Left lung (tissue), 4 donors: ENCODE measurements at regions not wholly inside any gene's neighbourhood (a gene's known extent, or its start where the extent isn't known, plus 50 kb on each side); places are given as distances from the start of the nearest gene placed in this dataset.
A peak's percentile ranks its signal among the peaks of the same experiment; 100 is the strongest.

Experiments
- ATAC-seq: fragments of 200-7000 bp; cut with Tn5 transposase; one replicate; pipeline ENCODE4 v1.9.1; 2020; ENCODE audit warnings: moderate library complexity
- DNase-seq, 4 donors: peaks; one replicate each; pipeline ENCODE4 v3.0.0-alpha.2; 2013 to 2020
- H3K27ac ChIP-seq, 2 donors: fragments of 200-600 bp; sonication (generic) in 1 of 2; one replicate each; pipeline versions ENCODE4 v1.5.0 to v1.8.0; 2020 to 2021
- H3K27me3 ChIP-seq, 2 donors: fragments of 200-600 bp; sonication (generic) in 1 of 2; one replicate each; pipeline versions ENCODE4 v1.5.0 to v1.8.0; 2020 to 2021
- H3K36me3 ChIP-seq, 2 donors: fragments of 200-600 bp; sonication (generic) in 1 of 2; one replicate each; pipeline versions ENCODE4 v1.5.0 to v1.8.0; 2020 to 2021
- H3K4me1 ChIP-seq, 2 donors: fragments of 200-600 bp; one replicate each; pipeline ENCODE4 v1.8.0; 2021
- H3K4me3 ChIP-seq, 2 donors: fragments of 200-600 bp; sonication (generic) in 1 of 2; one replicate each; pipeline versions ENCODE4 v1.5.0 to v1.8.0; 2020 to 2021; ENCODE audit warnings: mild to moderate bottlenecking in 1 of 2
- H3K9me3 ChIP-seq, 2 donors: fragments of 200-600 bp; sonication (generic) in 1 of 2; one replicate each; pipeline versions ENCODE4 v1.5.0 to v1.8.0; 2020 to 2021
- intact Hi-C, 2 donors: fragments of 100-400 bp; cut with DNase I; formaldehyde crosslinking; loops; one replicate each; pipeline versions ENCODE4 v1.11.2 to v1.14.2; 2022
- TF ChIP-seq, protein P1 (sequence below), 2 donors: fragments of 200-600 bp; sonication (generic) in 1 of 2; IDR thresholded peaks; one replicate each; pipeline versions ENCODE4 v1.5.0 to v1.8.0; 2021; ENCODE audit warnings: antibody characterized with exemption in 2 of 2
- donor health status: DM: no; HTN: yes; CAD: no.
- donor health status: DM: no; HTN: no; CAD: no.

DNA sequence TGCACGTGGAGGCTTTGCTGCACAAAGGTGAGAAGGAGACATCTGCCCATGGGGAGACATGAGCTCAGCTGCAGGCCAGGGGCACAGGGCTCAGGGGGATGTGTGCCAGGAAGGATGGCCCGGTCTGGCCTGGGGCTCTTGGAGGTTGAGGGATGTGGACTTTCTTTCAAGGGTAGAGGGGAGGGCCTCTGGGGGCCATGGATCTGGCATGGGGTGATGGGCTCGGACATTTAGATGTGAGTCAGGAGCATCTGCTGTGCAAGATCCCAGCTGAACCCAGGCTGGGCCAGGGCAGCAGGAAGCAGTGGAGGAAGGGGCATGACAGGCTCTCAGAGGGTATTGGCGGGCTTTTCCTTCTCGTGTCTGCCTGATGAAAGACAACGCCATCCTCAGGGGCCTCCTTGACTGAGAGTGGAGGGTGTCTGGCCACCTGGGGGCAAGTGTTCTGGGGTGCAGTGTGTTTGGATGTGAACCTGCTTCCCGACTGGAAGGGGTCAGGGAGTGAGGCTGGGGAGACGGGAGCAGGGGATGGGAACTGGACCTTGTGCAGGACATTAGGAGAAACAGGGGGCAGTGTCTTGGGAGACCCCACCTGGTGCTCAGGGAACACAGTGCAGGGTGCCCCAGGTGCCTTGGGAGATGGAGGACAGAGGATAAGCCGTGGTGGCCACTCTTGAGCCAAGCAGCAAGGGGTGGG is 156.1 kb downstream of the ERMARD start:
- TF ChIP-seq, protein P1, sequence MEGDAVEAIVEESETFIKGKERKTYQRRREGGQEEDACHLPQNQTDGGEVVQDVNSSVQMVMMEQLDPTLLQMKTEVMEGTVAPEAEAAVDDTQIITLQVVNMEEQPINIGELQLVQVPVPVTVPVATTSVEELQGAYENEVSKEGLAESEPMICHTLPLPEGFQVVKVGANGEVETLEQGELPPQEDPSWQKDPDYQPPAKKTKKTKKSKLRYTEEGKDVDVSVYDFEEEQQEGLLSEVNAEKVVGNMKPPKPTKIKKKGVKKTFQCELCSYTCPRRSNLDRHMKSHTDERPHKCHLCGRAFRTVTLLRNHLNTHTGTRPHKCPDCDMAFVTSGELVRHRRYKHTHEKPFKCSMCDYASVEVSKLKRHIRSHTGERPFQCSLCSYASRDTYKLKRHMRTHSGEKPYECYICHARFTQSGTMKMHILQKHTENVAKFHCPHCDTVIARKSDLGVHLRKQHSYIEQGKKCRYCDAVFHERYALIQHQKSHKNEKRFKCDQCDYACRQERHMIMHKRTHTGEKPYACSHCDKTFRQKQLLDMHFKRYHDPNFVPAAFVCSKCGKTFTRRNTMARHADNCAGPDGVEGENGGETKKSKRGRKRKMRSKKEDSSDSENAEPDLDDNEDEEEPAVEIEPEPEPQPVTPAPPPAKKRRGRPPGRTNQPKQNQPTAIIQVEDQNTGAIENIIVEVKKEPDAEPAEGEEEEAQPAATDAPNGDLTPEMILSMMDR (IDR thresholded peaks at IDR 0.05), result no peak
- peaks cover 6 to 20% of the 10 kb centered on the region in 2 donors for H3K4me1 ChIP-seq

DNA sequence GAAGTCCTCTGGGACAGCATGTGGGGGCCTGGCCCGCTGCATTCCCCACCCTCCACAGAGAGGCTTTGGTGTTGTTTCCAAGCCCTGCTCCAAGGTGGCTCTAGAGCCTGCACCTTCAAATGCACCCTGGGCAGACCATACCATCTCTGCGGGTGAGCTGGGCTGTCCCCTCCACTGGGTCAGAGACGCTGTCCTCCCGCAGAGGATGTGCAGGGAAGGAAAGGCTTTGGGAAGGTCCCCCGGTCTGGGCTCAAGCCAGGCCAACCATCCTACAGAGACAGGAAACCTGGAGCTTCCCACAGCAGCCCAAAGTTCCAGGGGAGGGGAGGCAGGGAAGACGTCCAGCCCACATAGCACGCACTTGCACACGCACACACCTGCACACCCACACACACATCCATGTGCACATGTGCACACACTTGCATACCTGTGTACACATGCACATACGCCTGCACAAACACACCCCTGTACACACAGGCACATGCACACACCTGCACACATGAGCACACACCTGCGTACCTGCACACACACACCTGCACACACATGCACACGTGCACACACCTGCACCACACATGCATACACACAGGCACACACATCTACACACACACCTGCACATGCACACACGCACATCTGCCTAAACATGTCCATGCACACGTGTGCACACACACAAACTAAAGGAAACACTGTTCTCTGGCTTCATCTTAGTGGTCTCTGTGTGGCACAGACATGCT is 155.4 kb downstream of the ERMARD start:
- TF ChIP-seq, protein P1 (IDR thresholded peaks at IDR 0.05), result no peak
- Histone ChIP-seq H3K27ac (no peak overlapping the region), H3K36me3 (no peaks in the 10 kb centered on the region), H3K27me3 (no peaks in the 10 kb centered on the region), H3K9me3 (no peaks in the 10 kb centered on the region), H3K4me3 (no peak overlapping the region), H3K4me1 (peaks cover 6 to 18% of the 10 kb centered on the region in 2 donors)
- intact Hi-C loops, result no loop called here
- ATAC-seq, result no peak
- peak in 1 of 4 donors; percentile 50 for DNase-seq

More for the DNA sequence above, 156.1 kb downstream of the ERMARD start:
- H3K36me3 ChIP-seq, result no peaks in the 10 kb centered on the region
- H3K27me3 ChIP-seq, result no peaks in the 10 kb centered on the region
- H3K9me3 ChIP-seq, result no peaks in the 10 kb centered on the region
- intact Hi-C loops, result no loop called here
- ATAC-seq (no peak), DNase-seq (peak in 1 of 4 donors; percentile 75)
- no peak overlapping the region for H3K4me3 ChIP-seq
- no peak overlapping the region for H3K27ac ChIP-seq

DNA sequence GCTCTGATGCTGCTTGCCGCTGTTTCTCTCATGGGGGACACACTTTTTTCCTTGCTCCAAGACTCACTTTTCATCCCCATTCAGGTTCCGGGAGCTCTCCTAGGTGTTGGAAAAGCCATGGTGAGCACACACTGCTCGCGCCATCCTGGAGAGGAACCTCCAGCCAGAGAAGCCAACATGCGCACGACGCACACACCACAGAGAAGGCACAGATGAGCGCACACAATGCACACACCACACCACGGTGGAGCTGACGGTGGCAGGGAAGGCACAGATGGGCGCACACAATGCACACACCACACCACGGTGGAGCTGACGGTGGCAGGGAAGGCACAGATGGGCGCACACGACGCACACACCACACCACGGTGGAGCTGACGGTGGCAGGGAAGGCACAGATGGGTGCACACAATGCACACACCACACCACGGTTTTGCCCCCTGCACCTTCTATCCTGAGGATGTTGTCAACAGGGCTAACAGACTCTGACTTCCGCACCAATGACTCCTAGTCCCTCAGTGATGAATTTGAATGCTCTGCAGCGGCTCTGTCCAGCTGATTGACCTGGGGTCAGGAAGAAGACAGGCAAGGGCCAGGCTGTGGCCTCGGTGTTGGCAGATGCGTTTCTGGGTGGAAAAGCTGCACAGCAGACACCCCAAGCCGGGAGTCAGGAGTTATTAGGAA is 154.7 kb downstream of the ERMARD start:
- peaks cover 6 to 18% of the 10 kb centered on the region in 2 donors for H3K4me1 ChIP-seq
- no peaks in the 10 kb centered on the region for H3K27me3 ChIP-seq
- H3K36me3 ChIP-seq, result no peaks in the 10 kb centered on the region
- no peak overlapping the region for H3K4me3 ChIP-seq
- DNase-seq, result no peak
- H3K9me3 ChIP-seq, result no peaks in the 10 kb centered on the region
- ATAC-seq, result no peak
- H3K27ac ChIP-seq, result no peak overlapping the region
- intact Hi-C loops, result no loop called here
- TF ChIP-seq, protein P1 (IDR thresholded peaks at IDR 0.05), result no peak

DNA sequence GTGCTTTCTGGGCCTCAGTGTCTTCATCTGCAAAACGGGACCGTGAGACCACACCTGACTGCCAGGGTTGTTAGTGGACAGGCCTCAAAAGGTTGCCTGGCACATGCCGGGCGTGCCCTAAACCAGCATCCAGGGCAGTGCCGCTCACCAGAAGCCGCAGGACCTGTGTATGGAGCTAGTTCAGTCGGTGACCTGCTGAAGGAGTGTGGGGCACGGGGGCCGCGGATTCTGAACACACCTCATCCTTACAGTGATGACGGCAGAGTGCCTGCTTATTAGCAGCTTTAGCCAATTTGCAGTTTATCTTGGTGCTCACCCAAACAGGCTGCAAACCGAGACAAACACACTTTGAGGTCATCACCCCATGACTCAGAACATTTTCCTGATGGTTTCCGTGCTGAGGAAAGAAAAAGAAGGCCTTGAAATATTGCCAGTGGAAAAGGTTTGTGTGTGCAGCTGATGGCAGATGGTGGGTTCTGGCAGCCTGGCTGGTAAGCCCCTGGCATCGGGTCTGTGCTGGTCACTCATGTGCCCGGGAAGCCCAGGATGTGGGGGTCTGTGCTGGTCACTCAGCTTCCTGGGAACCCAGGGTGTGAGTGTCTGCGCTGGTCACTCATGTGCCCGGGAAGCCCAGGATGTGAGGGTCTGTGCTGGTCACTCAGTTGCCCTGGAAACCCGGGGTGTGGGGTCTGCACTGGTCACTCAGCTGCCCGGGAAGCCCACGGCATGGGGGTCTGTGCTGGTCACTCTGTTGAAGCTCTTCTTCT is 153.8 kb downstream of the ERMARD start:
- DNase-seq (peak in 2 of 4 donors; percentile 10 to 63), ATAC-seq (peak; percentile 56)
- Histone ChIP-seq H3K27me3 (no peaks in the 10 kb centered on the region), H3K9me3 (no peaks in the 10 kb centered on the region), H3K4me3 (no peak overlapping the region), H3K27ac (peak overlapping the region in 1 of 2 donors; percentile 41), H3K36me3 (no peaks in the 10 kb centered on the region), H3K4me1 (peaks cover 6 to 18% of the 10 kb centered on the region in 2 donors)
- intact Hi-C loops, result no loop called here
- TF ChIP-seq, protein P1 (IDR thresholded peaks at IDR 0.05), result no peak
